ENCODE measurements at regions not wholly inside any gene's neighbourhood (a gene's known extent, or its start where the extent isn't known, plus 50 kb on each side); places are given as distances from the start of the nearest gene placed in this dataset.
"Not testable (repeated sequence)": the region's sequence is repeated elsewhere in the genome, so short reads cannot be mapped to it uniquely, and the experiment has no call there.

DNA sequence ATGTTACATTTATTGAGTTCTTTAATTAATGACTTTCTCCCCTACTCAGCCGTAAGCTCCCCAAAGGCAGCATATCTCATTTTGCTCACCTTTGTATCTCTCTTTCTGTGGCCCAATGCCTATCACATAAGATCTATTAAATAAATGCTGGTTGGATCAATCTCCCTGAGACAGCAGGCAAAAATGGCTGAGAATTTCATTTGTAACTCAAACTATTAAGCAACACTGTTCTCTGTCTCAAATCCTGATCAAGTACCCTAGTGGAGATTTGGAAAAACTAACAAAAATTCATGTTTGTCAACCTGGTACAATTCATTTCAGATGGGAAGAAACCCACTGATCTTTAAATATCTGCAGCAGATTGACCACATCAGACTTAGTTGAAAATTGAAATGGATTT lies 127.4 kb downstream of the ZFAND4 start:
- ChIA-PET POLR2A (no interaction called here), CTCF (no interaction called here)
- no peak for DNase-seq (ENCODE audit: extremely low spot score)
- no peak for TF ChIP-seq FOXM1 (IDR thresholded peaks at IDR 0.05; ENCODE audit: borderline replicate concordance)
- no peak for TF ChIP-seq CTBP1 (IDR thresholded peaks at IDR 0.05; ENCODE audit: borderline replicate concordance)
- no peak for TF ChIP-seq L3MBTL2 (conservative IDR thresholded peaks at IDR 0.05)
- TF ChIP-seq LEF1 (IDR thresholded peaks at IDR 0.05; ENCODE audit: borderline replicate concordance) = no peak
- TF ChIP-seq ELF4 (IDR thresholded peaks at IDR 0.05) = no peak
- no peak for TF ChIP-seq BHLHE40 (IDR thresholded peaks at IDR 0.05; ENCODE audit: borderline replicate concordance)
- TF ChIP-seq FOXA1 (IDR thresholded peaks at IDR 0.05) = no peak
- TF ChIP-seq, protein P1, sequence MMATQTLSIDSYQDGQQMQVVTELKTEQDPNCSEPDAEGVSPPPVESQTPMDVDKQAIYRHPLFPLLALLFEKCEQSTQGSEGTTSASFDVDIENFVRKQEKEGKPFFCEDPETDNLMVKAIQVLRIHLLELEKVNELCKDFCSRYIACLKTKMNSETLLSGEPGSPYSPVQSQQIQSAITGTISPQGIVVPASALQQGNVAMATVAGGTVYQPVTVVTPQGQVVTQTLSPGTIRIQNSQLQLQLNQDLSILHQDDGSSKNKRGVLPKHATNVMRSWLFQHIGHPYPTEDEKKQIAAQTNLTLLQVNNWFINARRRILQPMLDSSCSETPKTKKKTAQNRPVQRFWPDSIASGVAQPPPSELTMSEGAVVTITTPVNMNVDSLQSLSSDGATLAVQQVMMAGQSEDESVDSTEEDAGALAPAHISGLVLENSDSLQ (IDR thresholded peaks at IDR 0.05) = no peak
- no peak for TF ChIP-seq TARDBP (IDR thresholded peaks at IDR 0.05)
- no peak for TF ChIP-seq SP1 (IDR thresholded peaks at IDR 0.05)
- no peak for TF ChIP-seq ARNT (IDR thresholded peaks at IDR 0.05)
- no peak for TF ChIP-seq HDGF (IDR thresholded peaks at IDR 0.05; ENCODE audit: borderline replicate concordance)
- TF ChIP-seq FOXK2 (IDR thresholded peaks at IDR 0.05) = no peak
- TF ChIP-seq ZNF384 (IDR thresholded peaks at IDR 0.05) = no peak
- TF ChIP-seq SUZ12 (IDR thresholded peaks at IDR 0.05) = no peak
- TF ChIP-seq NFRKB (IDR thresholded peaks at IDR 0.05) = no peak

DNA sequence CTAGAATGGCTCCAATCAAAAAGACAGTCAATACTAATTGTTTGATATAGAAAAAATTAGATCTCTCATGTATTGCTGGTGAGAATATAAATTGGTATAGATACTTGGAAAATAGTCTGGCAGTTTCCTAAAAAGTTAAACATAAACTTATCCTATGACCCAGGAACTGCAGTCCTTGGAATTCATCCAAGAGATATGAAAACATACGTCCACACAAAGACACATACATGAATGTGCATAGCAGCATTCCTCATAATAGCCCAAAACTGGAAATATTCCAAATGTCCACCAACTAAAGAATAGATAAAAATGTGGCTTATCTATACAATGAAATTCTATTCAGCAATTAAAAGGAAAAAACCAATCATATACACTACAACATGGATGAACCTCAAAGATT lies 128.4 kb downstream of the ZFAND4 start:
- TF ChIP-seq FOXM1 (IDR thresholded peaks at IDR 0.05; ENCODE audit: borderline replicate concordance) (no peak), BHLHE40 (IDR thresholded peaks at IDR 0.05; ENCODE audit: borderline replicate concordance) (no peak), FOXA1 (IDR thresholded peaks at IDR 0.05) (no peak), LEF1 (IDR thresholded peaks at IDR 0.05; ENCODE audit: borderline replicate concordance) (no peak), CTBP1 (IDR thresholded peaks at IDR 0.05; ENCODE audit: borderline replicate concordance) (no peak), NFRKB (IDR thresholded peaks at IDR 0.05) (no peak), SUZ12 (IDR thresholded peaks at IDR 0.05) (no peak), L3MBTL2 (conservative IDR thresholded peaks at IDR 0.05) (no peak), SP1 (IDR thresholded peaks at IDR 0.05) (no peak), HDGF (IDR thresholded peaks at IDR 0.05; ENCODE audit: borderline replicate concordance) (no peak), FOXK2 (IDR thresholded peaks at IDR 0.05) (no peak)
- TF ChIP-seq, protein P1 (IDR thresholded peaks at IDR 0.05) = no peak
- ChIA-PET POLR2A (no interaction called here), CTCF (no interaction called here)
- no peak for DNase-seq (ENCODE audit: extremely low spot score)

DNA sequence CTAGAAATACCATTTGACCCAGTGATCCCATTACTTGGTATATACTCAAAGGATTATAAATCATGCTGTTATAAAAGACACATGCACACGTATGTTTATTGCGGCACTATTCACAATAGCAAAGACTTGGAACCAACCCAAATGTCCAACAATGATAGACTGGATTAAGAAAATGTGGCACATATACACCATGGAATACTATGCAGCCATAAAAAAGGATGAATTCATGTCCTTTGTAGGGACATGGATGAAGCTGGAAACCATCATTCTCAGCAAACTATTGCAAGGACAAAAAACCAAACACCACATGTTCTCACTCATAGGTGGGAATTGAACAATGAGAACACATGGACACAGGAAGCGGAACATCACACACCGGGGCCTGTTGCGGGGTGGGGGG lies 131.5 kb downstream of the ZFAND4 start:
- POLR2A ChIA-PET; CTCF ChIA-PET; DNase-seq (ENCODE audit: extremely low spot score): not testable (repeated sequence)

DNA sequence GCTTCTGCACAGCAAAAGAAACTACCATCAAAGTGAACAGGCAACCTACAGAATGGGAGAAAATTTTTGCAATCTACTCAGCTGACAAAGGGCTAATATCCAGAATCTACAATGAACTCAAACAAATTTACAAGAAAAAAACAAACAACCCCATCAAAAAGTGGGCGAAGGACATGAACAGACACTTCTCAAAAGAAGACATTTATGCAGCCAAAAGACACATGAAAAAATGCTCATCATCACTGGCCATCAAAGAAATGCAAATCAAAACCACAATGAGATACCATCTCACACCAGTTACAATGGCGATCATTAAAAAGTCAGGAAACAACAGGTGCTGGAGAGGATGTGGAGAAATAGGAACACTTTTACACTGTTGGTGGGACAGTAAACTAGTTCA lies 132.0 kb downstream of the ZFAND4 start:
- POLR2A ChIA-PET; DNase-seq (ENCODE audit: extremely low spot score); CTCF ChIA-PET: not testable (repeated sequence)

DNA sequence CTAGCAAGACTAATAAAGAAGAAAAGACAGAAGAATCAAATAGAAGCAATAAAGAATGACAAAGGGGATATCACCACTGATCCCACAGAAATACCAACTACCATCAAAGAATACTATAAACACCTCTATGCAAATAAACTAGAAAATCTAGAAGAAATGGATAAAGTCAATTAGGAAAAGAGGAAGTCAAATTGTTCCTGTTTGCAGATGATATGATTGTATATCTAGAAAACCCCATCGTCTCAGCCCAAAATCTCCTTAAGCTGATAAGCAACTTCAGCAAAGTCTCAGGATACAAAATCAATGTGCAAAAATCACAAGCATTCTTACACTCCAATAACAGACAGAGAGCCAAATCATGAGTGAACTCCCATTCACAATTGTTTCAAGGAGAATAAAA lies 133.0 kb downstream of the ZFAND4 start:
- DNase-seq (ENCODE audit: extremely low spot score); CTCF ChIA-PET; POLR2A ChIA-PET: not testable (repeated sequence)

DNA sequence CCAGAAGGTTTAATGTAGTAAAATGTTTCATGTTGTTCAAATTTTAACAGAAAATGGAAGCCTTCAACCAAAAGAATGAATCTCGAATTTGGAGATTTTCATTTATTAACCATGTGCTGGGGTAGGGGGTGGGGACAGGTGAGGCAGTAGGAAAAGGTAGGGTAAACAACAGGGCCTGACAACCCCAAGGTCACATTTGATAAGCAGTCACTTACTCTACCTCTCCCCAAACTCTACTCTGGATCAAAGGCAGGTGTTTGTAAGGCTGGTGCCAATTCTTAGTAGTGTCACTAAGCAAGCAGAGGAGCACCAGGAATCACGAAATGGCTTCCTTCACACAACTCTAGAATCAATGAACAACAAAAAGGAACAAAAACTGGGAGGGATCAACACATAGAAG lies 138.0 kb downstream of the ZFAND4 start:
- TF ChIP-seq ARNT (IDR thresholded peaks at IDR 0.05) (no peak), HDGF (IDR thresholded peaks at IDR 0.05; ENCODE audit: borderline replicate concordance) (no peak), FOXA1 (IDR thresholded peaks at IDR 0.05) (no peak), TARDBP (IDR thresholded peaks at IDR 0.05) (no peak), NFRKB (IDR thresholded peaks at IDR 0.05) (no peak), SP1 (IDR thresholded peaks at IDR 0.05) (no peak), CTBP1 (IDR thresholded peaks at IDR 0.05; ENCODE audit: borderline replicate concordance) (no peak)

DNA sequence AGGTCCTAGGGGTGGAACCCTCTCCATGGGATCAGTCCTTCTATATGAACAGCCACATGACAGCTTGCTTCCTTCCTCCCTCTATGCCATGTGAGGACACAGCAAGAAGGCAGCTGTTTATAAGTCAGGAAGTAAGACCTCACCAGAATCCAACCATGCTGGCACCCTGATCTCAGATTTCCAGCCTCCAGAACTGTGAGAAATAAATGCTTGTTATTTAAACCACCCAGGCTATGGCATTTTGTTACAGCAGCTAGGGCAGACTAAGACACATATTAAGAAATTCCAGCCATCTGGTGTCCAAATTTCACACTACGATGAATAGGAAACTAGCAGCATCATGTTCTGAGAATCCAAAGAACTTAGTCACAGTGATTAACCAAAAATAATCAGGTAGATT lies 140.1 kb downstream of the ZFAND4 start:
- TF ChIP-seq HDGF (IDR thresholded peaks at IDR 0.05; ENCODE audit: borderline replicate concordance) (no peak), TARDBP (IDR thresholded peaks at IDR 0.05) (no peak), NFRKB (IDR thresholded peaks at IDR 0.05) (no peak), L3MBTL2 (conservative IDR thresholded peaks at IDR 0.05) (no peak), ZNF384 (IDR thresholded peaks at IDR 0.05) (no peak), BHLHE40 (IDR thresholded peaks at IDR 0.05; ENCODE audit: borderline replicate concordance) (no peak), FOXA1 (IDR thresholded peaks at IDR 0.05) (no peak), ELF4 (IDR thresholded peaks at IDR 0.05) (no peak), FOXK2 (IDR thresholded peaks at IDR 0.05) (no peak), FOXM1 (IDR thresholded peaks at IDR 0.05; ENCODE audit: borderline replicate concordance) (no peak), ARNT (IDR thresholded peaks at IDR 0.05) (no peak)
- POLR2A ChIA-PET = no interaction called here
- CTCF ChIA-PET = no interaction called here
- DNase-seq (ENCODE audit: extremely low spot score) = no peak

More for the DNA sequence above, 138.0 kb downstream of the ZFAND4 start:
- POLR2A ChIA-PET = no interaction called here
- no peak for DNase-seq (ENCODE audit: extremely low spot score)
- CTCF ChIA-PET = no interaction called here

DNA sequence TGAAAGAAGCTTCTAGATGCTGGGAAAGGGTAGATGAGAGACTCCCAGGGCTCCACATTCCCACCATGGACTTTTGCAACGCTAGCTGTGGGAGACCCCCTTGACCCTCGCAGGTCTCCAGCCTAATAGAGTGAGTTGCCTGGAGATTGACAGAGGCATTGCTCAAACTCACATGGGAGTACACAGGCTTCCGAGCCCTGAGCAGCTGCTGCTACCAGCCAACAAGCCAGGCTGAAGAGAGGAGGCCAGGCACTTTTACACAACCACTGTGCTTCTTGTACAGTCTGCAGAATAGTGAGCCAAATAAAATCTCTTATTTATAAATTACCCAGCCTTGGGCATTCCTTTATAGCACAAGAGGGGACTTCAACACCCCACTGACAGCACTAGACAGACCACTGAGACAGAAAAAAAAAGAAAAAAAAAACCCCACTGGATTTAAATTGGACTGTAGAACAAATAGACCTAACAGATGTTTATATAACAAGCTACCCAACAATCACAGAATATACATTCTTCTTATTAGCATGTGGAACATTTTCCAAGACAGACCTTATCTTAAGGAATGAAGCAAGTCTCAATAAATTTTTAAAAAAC lies 146.2 kb downstream of the ZFAND4 start:
- ChIA-PET POLR2A (no interaction called here), CTCF (no interaction called here)
- no peak for TF ChIP-seq L3MBTL2 (conservative IDR thresholded peaks at IDR 0.05)
- no peak for TF ChIP-seq CTBP1 (IDR thresholded peaks at IDR 0.05; ENCODE audit: borderline replicate concordance)
- no peak for TF ChIP-seq TARDBP (IDR thresholded peaks at IDR 0.05)
- TF ChIP-seq LEF1 (IDR thresholded peaks at IDR 0.05; ENCODE audit: borderline replicate concordance) = no peak
- no peak for TF ChIP-seq HDGF (IDR thresholded peaks at IDR 0.05; ENCODE audit: borderline replicate concordance)
- no peak for TF ChIP-seq SP1 (IDR thresholded peaks at IDR 0.05)
- no peak for TF ChIP-seq NFRKB (IDR thresholded peaks at IDR 0.05)
- TF ChIP-seq BHLHE40 (IDR thresholded peaks at IDR 0.05; ENCODE audit: borderline replicate concordance) = no peak
- no peak for TF ChIP-seq ZNF384 (IDR thresholded peaks at IDR 0.05)
- TF ChIP-seq ARNT (IDR thresholded peaks at IDR 0.05) = no peak
- no peak for TF ChIP-seq FOXM1 (IDR thresholded peaks at IDR 0.05; ENCODE audit: borderline replicate concordance)
- no peak for TF ChIP-seq FOXA1 (IDR thresholded peaks at IDR 0.05)
- TF ChIP-seq SUZ12 (IDR thresholded peaks at IDR 0.05) = no peak
- TF ChIP-seq FOXK2 (IDR thresholded peaks at IDR 0.05) = no peak
- TF ChIP-seq ELF4 (IDR thresholded peaks at IDR 0.05) = no peak
- TF ChIP-seq, protein P1 (IDR thresholded peaks at IDR 0.05) = no peak

More for the DNA sequence above, 146.2 kb downstream of the ZFAND4 start:
- DNase-seq (ENCODE audit: extremely low spot score) = no peak
